Stimulated activated CD4-positive, alpha-beta T cell treated with anti-CD3 and anti-CD28 coated beads, Interleukin-15, amount 100 ng/mL, for 48 hours (primary cell): ENCODE measurements at regions not wholly inside any gene's neighbourhood (a gene's known extent, or its start where the extent isn't known, plus 50 kb on each side); places are given as distances from the start of the nearest gene placed in this dataset.

ENCODE experiments used
- DNase-seq, 2 donors: peaks; one replicate each; pipeline ENCODE4 v3.0.0-alpha.2; 2020; ENCODE audit warnings: low read depth in 2 of 2

DNA sequence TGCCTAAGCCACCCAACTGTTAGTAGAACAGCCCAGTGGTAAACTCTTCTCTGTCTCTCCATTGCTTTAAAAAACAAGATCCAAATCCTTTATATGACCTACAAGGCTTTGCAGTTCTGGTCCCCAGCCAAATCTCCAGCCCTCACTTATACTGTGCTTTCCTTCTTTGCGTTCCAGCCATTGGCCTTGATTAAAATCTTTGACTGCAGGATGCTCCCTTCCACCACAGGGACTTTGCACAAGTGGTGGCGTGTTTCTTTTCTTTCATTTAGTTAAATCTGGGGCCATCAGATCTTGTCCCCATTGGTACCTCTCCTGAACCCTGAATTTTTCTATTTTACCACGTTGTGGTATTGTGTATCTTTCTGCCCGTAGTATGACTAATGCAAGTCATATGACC, 183.7 kb downstream of the VRK1 start:
- DNase-seq = no peak

DNA sequence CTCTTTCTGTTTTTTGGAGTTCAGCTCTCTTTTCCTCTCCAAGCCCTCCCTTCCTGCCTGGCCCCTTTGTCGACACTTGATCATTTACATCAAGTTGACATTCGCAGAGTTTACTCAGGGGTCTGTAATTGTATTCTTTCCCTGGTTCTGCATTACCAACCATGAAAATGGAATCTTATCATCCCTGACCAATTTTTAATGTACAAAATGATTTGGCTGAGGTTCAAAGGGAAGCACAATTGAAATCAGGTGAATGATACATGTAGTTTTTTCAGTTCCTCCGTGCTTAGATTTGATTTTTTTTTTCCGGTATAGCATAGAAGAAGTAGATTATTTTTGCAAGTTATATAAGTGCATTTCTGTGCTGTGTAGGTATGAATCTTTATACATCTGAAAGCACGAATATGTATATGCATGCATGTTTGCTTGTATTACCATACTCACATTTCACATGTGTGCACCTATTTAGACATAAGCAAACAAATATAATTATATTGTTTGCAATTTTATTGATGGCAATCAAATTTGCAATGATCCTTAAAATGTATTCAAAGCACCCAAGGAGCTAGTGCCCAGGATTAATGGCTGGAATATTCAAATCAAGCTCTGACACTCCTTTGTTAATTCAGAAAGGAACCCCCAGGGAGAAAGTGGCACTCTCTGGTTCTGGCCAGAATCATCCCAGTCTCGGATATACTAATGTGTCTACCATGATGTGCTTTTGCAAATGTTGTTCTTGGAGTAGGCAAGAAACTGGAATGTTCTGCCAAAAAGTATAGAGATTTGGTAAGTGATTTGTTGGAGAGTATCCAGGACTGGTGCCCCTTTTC, 189.3 kb downstream of the VRK1 start:
- no peak for DNase-seq

DNA sequence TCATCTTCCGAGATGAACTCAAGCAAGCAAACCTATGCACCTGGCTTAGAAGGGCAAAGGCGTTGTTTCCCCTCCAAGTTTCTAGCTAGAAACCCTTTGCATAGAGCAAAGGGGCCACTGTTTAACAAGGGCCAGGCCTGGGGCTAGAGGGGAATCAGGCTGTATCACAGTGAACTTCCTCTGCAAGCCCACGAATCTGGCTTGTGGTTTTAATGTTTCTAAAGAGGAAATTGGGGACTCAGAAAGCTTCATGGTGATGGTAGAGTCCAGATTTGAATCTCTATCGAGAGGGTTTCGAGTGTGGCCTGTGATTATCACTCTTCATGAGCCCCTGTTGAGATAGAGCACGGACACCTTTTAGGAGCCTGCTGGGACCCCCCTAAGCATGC, 189.9 kb downstream of the VRK1 start:
- DNase-seq = no peak

DNA sequence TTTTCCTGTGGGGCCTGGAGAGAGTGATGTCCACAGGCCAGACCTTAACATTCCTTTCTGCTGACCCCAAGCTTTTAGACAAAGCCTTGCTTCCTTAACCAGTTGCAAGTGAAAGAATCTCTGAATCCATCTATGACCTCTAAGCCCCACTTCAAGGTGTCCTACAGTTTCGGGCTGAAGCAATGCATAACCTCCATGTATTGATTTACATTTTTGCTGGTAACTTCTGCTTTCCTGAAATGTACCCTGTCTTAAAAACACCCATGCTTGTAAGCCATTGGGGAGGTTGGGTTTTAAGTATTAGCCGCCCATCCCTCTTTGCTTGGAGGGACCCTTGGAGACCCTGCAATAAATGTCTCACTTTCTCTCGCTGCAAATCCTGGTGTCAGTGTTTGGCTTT, 190.6 kb downstream of the VRK1 start:
- DNase-seq = no peak

DNA sequence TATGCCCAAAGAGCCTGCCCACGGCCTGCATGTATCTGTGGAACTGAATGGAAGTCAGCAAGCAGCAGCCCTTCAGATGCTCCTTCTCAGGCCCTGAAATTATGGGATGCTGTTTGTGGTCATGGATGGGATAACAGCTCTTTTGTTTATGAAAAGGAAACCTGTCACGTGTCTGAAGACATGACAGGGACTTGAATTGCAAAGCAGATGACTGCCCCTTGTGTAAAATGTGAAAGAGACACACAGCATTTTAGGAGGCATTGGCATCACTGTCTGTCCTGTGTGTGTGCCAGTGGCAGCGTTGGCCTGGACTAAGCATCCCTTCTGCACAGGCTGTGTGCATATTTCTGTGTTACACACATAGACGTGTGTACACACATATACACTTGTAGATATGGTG, 192.1 kb downstream of the VRK1 start:
- no peak for DNase-seq

DNA sequence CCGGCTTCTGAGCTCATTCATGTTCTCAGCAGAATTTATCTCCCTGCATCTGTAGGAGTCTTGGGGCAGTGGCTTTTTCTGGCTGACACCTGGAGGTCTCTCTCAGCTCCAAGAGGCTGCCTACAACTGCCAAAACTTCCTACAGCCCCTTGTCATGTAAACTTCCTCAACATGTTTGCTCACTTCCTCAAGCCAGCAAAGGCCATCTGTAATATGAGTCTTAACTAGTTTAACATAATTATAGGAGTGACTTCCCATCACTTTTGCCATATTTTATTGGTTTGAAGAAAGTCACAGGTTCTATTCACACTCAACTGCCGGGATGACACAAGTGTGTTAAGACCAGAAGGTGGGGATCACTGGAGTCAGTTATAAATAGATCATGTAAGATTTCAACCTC, 194.0 kb downstream of the VRK1 start:
- no peak for DNase-seq

DNA sequence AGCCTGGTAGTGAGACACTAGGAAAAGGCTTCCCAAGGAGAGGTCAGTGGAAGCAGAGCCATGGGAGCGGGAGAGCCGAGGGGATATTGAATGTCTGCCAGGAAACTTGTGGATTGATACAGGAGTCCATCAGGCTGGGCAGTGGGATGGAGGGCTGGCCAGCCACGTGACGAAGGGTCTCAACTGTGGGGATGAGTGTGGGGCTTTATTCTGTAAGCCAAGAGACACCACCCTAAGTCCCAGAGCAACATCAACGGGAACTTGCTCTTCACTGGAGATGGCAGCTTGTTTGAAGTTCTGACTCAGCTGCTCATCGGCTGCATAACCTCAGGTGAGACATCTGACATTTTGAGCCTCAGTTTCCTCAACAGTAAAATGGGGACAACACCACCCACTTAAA, 197.8 kb downstream of the VRK1 start:
- DNase-seq = no peak

DNA sequence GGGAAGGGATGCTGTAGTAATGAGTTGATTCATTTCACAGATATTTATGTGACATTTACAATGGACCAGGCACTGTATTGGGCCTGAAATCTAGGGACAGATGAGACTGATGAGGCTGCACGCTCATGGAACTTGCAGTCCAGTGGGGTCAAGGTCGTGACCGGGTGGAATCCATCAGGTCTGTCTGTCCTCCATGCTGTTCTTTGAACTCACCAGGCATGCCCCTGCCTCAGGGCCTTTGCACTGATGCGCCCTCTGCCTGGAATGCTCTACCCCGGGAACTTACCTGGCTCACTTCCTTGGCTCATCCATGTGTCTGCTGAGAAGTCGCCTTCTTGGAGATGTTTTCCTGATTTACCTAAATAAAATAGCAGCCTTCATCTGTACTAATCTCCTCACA, 200.1 kb downstream of the VRK1 start:
- DNase-seq = no peak

DNA sequence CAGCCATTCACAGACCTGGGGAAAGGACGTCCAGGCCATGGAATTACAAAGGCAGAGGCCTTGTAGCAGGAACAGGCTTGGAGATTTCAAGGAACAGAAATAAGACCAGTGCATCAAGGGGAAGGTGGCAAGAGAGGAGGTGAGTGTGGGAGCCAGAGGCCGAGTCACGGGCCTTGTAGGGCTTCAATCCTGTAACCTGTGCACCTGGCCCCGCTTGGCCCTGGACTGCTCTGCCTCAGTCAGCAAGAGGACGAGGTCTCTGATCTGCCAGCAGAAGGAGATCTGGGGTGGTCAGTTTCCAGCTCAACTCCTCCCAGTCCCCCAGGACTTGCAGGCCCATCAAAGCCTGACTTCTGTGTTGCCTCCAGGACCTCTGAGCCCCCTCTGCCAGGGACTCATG, 200.8 kb downstream of the VRK1 start:
- DNase-seq = no peak

DNA sequence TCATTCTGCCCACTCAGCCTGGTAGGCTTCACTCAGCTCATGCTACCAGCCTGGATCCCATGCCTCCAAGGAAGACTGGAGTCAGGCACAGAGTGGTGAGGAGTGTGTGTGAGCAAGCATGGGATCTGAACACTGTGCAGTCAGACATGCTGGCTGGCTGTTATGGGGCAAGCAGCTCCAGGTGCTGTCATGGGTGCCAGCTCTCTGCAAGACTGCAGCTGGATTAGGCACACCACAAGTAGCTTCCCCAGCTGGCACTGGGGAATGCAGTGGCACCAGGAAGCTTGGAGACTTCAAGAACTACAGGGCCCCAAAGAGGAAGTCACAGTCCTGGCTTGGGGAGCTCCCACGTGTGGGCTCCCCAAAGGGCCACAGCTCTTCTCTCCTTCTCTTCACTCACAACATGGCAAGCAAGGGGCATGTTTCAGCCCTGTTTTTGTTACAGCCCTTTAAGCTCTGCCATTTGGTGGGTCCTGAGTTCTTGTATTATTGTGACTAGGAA, 202.5 kb downstream of the VRK1 start:
- no peak for DNase-seq

DNA sequence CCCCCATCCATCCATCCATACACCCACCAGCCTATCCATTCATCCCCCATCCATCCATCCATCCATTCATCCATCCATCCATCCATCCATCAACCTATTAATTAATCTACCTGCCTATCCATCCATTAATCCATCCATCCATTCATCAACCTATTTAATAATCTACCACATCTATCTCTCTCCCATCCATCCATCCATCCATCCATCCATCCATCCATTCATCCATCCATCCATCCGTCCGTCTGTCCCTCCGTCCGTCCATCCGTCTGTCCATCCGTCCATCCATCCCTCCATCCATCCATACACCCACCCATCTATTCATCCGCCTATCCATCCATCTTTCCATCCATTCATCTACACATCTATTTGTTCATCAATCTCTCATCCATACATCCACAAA, 205.3 kb downstream of the VRK1 start:
- DNase-seq = no peak

DNA sequence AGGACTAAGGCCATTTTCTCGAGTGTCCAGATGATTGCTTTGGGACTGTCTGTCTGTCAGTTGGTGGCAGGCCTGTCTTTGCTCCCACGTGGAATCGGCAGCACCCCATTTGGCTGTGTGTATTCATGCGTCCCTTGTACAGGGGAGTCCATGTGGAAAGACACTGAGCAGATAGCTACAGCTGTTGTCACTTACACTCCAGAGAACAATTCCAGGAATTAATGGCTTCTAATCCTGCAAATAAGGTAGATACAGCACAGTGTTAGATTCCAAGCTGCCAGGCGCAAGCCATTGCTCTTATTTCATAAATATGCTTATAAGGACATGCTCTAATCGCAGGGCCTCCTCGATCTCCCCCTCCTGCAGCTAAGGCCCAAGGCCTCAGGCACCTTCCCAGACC, 208.8 kb downstream of the VRK1 start:
- no peak for DNase-seq

DNA sequence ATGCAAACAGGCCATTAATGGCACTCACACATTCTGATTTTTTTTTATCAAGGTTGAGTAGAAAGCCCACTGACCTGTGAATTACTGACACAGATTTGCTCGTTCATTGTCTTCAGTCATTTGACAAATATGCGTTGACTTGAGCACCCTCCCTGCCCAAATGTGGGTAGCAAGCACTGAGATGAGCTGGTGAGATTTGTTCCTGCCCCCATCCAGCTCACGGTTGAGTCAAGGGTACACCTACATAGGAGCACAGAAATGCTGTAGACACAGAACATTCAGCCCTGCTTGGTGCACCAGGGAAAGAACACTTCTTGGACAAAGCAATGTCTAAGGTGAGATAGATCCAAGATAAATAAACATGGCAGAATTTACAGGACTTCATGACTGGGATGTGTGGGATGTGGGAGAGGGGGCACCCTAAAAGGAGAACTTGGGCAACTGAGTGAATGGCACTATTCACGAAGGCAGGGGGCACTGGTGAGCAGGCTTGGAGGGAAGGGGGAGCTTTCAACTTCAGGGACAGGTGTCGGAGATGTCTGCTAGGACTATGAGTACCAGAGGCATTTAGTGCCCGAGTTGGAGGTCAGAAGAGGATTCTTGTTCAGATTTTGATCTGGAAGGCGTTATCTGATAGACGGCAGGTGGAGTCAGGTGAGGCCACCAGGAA, 213.4 kb downstream of the VRK1 start:
- no peak for DNase-seq

DNA sequence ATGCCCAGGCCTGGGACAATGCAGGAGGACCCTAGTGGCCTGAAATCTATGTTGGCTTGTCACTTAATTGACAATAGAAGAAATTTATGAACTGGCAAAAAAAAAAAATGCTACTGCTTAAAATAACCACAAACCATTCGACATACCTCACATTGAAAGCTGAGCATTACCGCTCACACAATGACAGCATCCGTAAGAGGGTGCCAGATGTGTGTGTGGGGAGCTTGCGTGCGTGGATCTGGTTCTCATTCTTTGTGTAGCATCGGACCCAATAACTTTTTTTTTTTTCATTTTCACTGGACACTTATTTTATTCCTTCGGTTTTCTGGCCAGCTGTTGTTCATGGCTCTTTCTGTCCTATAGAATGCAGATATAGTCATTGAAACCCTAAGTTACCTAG, 216.7 kb downstream of the VRK1 start:
- no peak for DNase-seq

DNA sequence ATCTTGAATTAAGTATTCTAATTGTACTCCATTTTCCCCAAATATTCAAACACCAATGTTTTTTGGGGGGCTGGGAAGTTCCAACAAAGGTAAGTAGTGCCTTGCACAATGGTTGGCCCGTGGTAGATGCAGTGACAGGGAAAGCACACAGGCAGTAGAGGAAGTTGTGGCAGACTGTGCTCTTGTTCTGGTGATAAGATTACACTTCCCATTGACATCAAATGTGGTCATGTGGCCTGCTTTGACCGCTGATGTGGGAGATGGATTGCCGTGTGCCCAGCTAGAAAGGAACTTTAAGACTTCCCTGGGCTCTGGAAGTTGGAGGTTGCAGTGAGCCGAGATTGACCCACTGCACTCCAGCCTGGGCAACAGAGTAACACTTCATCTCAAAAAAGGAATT, 223.8 kb downstream of the VRK1 start:
- no peak for DNase-seq

DNA sequence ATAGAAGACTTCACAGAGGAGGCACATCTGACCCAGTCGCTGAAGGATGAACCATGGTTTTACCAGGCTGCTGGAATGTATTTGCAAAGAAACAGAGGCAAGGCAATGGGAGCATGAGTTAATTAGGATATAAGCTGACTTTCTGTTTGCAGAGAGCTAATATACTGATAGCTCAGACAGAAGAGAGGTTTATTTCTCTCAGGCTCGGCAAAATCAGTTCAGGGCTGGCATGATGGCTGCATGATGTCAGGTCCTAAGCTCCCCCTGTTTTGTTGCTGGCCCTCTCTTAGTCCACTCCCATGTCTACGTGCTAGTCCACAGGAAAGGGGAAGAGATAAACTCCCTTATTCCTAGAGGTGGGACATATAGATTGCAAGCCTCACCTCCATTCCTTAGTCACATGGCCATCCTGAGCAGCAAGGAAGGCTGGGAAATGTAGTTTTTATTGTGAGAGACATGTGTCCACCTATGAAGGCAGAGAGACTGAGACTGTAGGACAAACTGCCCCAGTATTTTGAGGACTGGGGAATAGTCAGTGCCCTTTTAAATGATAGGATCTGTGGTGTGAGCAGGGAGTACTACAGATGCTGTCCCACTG, 224.5 kb downstream of the VRK1 start:
- no peak for DNase-seq

DNA sequence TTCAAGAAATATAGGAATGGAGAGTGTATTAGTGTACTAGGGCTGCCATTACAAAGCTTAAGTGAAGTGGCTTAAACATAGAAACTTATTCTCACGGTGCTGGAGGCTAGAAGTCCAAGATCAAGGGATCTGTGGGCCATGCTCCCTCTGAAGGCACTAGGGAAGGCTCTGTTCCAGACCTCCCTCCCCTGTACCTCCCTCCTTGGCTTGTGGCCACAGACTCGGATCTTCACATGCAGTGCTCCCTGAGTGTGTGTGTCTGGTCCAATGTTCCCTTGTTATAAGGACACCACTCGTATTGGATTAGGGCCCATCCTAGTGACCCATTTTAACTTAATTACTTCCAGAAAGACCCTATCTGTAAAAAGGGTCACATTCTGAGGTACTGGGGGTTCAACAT, 225.6 kb downstream of the VRK1 start:
- no peak for DNase-seq

DNA sequence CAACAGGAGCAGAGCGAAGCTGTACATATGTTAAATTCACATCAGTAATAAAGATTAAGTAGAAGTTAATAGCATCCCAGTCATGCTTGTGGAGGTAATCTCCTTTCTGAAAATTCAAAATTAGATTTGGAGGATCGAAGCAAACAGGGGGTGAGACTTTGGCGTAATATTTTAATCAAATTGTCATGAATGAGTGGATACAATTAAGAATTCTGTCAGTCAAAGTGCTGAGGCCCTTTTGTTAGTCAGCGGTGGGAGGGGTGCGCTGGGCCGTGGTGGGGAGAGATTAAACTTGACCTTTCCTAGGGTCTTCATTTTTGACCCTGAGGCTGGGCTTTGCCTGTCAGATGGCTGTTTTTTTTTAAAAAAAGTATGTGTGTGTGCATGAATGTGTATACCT, 226.7 kb downstream of the VRK1 start:
- DNase-seq = no peak

DNA sequence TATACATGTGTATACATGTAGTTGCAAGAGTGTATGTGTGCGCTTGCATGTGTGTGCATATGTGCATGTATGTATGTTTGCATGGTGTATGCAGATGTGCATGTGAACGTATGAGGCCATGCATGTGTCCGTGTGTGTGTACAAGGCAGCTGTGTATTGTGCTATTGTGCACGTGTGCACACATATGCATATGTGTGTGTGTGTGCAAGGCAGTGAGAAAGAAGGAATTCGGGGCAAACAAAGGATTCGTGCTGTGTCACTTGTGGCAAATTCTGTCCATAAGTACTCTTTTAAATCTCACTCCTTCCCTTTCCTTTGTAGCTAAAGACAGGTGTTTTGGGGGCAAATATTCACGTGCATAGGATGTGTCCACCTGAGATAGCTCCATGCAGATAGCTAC, 227.1 kb downstream of the VRK1 start:
- DNase-seq = no peak

DNA sequence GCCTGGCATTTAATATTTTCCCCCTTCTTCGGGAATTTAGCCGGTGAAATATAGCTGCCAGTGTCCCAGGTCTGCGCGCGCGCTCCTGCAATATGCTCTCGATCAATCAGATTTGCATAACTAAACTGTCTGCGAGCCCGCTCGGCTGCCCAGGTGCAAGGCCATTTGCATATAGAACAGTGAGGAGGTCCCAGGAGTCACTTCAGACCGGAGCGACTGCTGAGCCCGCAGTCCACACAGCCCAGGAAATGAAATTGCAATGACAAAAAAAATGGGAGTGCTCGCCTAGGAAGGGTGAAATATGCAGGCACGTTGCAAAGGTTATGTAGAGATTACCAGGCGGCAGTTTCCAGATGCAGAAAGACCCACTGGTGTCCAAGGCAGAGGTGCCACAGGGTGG, 228.5 kb downstream of the VRK1 start:
- DNase-seq = no peak

DNA sequence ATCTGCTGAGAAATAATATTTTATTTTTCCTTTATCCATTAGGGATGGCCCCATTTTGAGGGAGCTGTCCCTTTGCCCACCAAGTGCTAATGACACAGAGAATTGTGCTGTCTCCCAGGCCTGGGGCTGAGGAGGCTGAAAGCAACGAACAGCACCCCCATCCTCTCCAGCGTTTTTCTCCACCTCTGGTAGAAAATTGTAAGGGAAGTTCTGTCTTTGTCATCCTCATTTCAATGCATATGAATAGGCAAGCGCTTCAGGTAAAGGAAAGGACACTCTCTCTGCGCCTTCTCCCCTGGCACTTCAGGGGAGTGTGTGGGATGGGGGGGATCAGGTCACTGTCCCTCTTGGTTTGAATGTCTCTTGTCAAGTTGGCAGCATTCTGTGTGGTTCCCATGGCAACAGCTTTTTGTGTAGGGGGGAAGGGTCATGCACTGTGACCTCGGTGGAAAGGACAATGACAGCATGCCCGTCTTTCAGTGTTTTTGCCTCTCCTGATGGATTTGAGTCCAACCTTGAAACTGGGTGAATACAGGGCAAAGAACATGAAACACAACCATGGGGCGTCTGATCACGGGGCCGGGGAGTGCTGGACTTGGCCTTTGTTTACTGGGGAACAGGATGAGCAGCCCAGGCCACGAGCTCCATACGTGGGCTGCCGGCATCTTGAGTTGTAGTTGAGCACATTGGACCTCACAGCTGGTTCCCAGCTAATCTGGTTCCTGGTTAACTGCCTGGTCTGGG, 230.2 kb downstream of the VRK1 start:
- no peak for DNase-seq

DNA sequence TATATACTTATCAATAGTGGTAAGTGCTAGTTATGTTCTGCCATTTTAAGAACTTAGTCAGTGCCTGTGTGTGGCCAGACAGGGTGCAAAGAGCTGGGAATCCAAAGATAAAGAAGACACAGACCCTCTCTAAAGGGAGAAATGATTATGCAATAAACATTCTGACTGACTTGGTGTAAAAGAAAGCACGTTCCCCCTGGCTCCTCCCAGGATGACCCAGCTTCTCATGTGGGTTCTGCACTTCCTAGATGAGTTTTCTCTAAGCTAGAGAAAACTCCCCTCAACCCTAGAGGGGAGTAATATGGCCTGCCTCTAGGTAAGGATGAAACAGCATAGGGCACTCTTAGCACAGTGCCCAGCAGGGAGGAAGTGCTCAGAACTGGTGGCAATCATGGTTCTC, 231.2 kb downstream of the VRK1 start:
- DNase-seq = no peak
